Activated naive CD4-positive, alpha-beta T cell treated with anti-CD3 and anti-CD28 coated beads, Interleukin-2, amount 10 ng/mL, durations not matched to agents 7 days and 5 days (primary cell): ENCODE measurements at regions not wholly inside any gene's neighbourhood (a gene's known extent, or its start where the extent isn't known, plus 50 kb on each side); places are given as distances from the start of the nearest gene placed in this dataset.
"Not testable (repeated sequence)": the region's sequence is repeated elsewhere in the genome, so short reads cannot be mapped to it uniquely, and the experiment has no call there.

ENCODE experiments used
- CTCF ChIA-PET: fragments of 350-600 bp; sonication (Branson Sonifier 250); formaldehyde crosslinking; loops from one replicate; lab custom pipeline; 2021; ENCODE audit warnings: antibody characterized with exemption; lab: Charles Lee
- DNase-seq: peaks from one replicate; pipeline ENCODE4 v3.0.0-alpha.2; 2020
- H3K27ac Mint-ChIP-seq: one replicate; pipeline ENCODE4 v1.8.0; 2021; ENCODE audit warnings: mild to moderate bottlenecking, moderate library complexity, mixed read lengths
- H3K27me3 Mint-ChIP-seq: one replicate; pipeline ENCODE4 v1.8.0; 2021; ENCODE audit warnings: mild to moderate bottlenecking, mixed read lengths
- H3K36me3 Mint-ChIP-seq: one replicate; pipeline ENCODE4 v1.8.0; 2021; ENCODE audit warnings: mixed read lengths
- H3K4me1 Mint-ChIP-seq: one replicate; pipeline ENCODE4 v1.8.0; 2021; ENCODE audit warnings: mixed read lengths
- H3K4me3 Mint-ChIP-seq: one replicate; pipeline ENCODE4 v1.8.0; 2021; ENCODE audit warnings: mild to moderate bottlenecking, moderate library complexity, mixed read lengths
- H3K9me3 Mint-ChIP-seq: one replicate; pipeline ENCODE4 v1.8.0; 2021; ENCODE audit warnings: mixed read lengths

DNA sequence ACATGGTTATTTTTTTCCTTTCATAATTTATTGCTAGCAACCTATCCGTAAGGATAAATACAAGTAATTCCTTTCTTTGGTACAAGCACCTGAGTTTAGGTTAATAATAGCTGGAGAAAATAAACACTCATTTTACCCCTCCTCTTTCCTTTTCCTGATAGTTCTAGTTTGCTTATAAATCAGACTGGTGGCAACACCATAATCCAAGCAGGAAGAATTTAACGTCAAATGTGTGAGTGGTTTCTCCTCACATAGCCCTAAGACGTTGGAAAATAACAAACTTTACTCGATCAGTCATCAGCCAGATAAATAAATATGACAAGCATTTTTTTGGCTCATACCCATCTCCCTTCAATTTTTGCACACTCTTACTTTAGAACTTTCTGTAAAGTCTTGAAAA is 190.3 kb upstream of the FAM241A start:
- Mint-ChIP-seq H3K4me1 (no peaks in the 10 kb centered on the region), H3K36me3 (no peaks in the 10 kb centered on the region), H3K4me3 (no peak overlapping the region), H3K27ac (no peak overlapping the region), H3K9me3 (no peaks in the 10 kb centered on the region), H3K27me3 (no peaks in the 10 kb centered on the region)
- CTCF ChIA-PET, result no interaction called here
- DNase-seq, result no peak

DNA sequence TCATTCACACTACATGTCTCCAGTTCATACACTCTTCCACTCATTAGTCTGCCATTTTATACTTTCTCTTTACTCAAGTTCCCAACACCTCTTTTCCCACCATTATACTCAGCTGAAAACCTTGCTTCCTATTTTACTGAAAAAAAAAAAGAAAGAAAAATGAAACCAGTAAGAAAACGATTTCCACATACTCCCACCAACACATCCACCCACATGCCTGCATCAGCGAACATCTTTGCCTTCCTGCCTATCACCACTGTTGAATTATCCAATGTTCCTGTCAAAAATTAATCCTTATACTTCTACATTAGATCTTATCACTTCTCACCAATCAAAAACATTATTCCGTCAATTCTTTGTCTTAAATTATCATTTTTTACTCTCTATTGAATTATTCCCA is 188.1 kb upstream of the FAM241A start:
- Mint-ChIP-seq H3K27ac (no peak overlapping the region), H3K4me1 (no peaks in the 10 kb centered on the region), H3K27me3 (no peaks in the 10 kb centered on the region), H3K4me3 (no peak overlapping the region), H3K36me3 (no peaks in the 10 kb centered on the region), H3K9me3 (no peaks in the 10 kb centered on the region)
- DNase-seq, result no peak
- CTCF ChIA-PET, result no interaction called here

DNA sequence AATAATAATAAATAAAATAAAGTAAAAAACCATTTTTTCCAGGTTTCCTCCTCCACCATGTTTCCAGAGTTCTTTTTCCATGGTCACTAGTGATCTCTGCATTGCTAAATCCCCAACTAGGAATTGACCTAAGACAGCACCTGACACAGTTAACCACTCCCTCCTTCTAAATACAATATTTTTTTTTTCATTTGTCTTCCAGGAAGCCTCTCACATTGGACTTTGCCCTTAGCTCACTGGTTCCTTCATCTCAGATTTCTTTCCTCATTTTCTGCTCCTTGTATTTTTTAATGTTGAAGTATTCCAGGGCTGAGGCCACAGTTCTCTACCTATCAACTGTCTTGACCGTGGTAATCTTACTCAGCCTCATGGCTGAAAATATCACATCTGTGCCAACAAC is 187.3 kb upstream of the FAM241A start:
- Mint-ChIP-seq H3K4me1 (no peaks in the 10 kb centered on the region), H3K27ac (no peak overlapping the region), H3K4me3 (no peak overlapping the region), H3K36me3 (no peaks in the 10 kb centered on the region), H3K27me3 (no peaks in the 10 kb centered on the region), H3K9me3 (no peaks in the 10 kb centered on the region)
- CTCF ChIA-PET, result no interaction called here
- DNase-seq, result no peak

DNA sequence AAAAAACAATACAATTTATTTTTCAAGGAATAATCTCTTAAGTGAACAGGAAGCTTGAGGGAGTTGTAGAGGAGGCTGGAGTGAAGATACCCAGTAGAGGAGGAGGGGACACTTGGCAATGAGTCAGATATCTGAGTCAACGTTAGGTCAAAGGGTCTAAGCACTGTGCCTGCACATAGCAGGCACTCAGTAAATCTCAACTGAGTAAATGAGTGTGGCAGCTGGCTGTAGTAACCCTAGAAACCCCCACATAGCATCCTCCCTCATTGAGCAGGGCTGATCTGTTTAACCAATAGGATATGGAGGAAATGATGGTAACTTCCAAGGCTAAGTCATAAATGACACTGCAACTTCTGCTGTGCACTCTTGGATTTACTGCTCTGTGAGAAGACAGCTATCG is 186.0 kb upstream of the FAM241A start:
- no peak for DNase-seq
- Mint-ChIP-seq H3K27ac (no peak overlapping the region), H3K4me3 (no peak overlapping the region), H3K36me3 (no peaks in the 10 kb centered on the region), H3K4me1 (no peaks in the 10 kb centered on the region), H3K9me3 (no peaks in the 10 kb centered on the region), H3K27me3 (no peaks in the 10 kb centered on the region)
- CTCF ChIA-PET, result no interaction called here

DNA sequence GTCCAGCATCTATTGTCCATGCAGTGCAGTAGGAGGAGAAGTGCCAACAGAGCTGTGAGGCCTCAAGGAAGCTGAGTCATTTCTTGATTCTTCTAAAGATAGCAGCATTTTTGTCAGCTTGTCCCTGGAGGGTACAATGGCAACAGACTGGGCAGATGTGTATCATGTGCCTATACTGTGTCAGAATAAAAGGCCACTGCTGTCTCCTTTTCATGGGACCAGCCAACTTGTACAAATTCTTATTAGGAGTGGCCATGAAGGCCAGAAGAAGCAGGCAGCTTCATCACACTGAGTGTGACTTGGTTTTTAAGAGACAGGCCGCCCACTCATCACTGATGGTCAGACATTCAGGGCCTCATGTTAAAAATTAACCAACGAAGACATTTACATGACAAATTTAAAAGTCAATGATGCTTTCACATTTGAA is 185.0 kb upstream of the FAM241A start:
- CTCF ChIA-PET, result interaction anchor here (0.9 kb wide), 1 partner anchor 9 kb away, joined by 3 read pairs; no protein-coding TSS in a partner anchor
- H3K27me3 Mint-ChIP-seq, result no peaks in the 10 kb centered on the region
- H3K36me3 Mint-ChIP-seq, result no peaks in the 10 kb centered on the region
- no peaks in the 10 kb centered on the region for H3K4me1 Mint-ChIP-seq
- no peak for DNase-seq
- no peak overlapping the region for H3K4me3 Mint-ChIP-seq
- no peak overlapping the region for H3K27ac Mint-ChIP-seq
- H3K9me3 Mint-ChIP-seq, result no peaks in the 10 kb centered on the region

DNA sequence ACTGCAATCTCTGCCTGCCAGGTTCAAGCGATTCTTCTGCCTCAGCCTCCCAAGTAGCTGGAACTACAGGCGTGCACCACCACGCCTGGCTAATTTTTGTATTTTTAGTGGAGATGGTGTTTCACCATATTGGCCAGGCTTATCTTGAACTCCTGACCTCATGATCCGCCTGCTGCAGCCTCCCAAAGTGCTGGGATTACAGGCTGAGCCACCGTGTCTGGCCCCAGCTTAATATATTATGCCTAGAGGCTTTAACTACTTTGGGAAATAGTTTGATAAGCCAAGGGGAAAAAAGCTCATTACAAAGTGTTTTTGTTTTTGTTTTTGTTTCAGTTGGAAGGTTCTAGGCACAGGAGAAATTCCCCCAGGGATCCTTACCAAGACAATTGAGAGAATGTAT is 184.2 kb upstream of the FAM241A start:
- not testable (repeated sequence) for H3K27ac Mint-ChIP-seq, H3K4me3 Mint-ChIP-seq, H3K4me1 Mint-ChIP-seq, DNase-seq, H3K36me3 Mint-ChIP-seq, H3K27me3 Mint-ChIP-seq, H3K9me3 Mint-ChIP-seq
- CTCF ChIA-PET, result interaction anchor here (1.5 kb wide), 1 partner anchor 23 kb away, joined by 3 read pairs; no protein-coding TSS in a partner anchor

DNA sequence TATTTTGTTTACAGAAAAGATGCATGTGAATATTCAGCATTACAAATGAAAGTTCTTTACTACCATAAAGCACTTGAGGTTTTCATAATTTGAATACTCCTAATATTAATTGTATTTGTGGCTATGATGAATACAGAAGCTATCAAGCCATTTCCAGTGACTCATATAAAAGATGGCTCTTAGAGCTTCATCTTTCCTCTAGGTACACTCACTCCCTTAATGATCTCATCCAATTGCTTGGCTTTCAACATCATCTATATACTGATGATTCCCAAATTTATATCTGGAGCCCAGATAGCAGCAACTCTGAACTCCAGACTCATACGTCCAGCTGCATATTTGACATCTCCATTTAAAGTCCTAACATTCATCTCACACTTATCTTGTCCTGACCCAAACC is 183.4 kb upstream of the FAM241A start:
- no peak for DNase-seq
- Mint-ChIP-seq H3K4me1 (no peaks in the 10 kb centered on the region), H3K9me3 (no peaks in the 10 kb centered on the region), H3K36me3 (no peaks in the 10 kb centered on the region), H3K27ac (no peak overlapping the region), H3K27me3 (no peaks in the 10 kb centered on the region), H3K4me3 (no peak overlapping the region)
- CTCF ChIA-PET, result interaction anchor here (1.5 kb wide), 1 partner anchor 22 kb away, joined by 3 read pairs; no protein-coding TSS in a partner anchor

DNA sequence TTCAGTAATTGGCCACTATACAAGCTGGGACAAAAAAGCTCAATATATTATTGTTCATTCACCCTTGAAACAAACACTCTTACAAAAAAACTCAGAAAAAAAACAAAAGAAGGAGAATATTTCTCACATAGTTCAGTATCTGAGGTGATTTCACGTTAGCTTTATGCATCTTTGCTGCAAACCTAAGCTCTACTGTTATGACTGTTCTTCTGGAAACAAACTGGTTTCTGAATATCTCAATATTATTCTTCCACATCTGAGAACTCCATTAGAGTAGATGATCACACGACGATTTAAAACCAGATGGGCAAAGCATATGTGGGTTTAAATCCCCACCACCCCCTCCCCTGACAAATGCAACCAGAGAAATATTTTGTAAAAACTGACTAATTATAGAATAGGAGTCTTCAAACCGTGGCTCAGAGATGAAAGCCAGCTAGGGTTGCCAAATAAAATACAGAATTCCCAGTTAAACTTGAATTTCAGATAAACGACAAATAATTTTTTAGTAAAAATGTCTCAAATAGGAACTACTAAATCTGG is 182.0 kb upstream of the FAM241A start:
- no peak for DNase-seq
- no peaks in the 10 kb centered on the region for H3K36me3 Mint-ChIP-seq
- H3K4me1 Mint-ChIP-seq, result no peaks in the 10 kb centered on the region
- H3K4me3 Mint-ChIP-seq, result no peak overlapping the region
- no peaks in the 10 kb centered on the region for H3K27me3 Mint-ChIP-seq
- CTCF ChIA-PET, result no interaction called here
- no peak overlapping the region for H3K27ac Mint-ChIP-seq
- H3K9me3 Mint-ChIP-seq, result no peaks in the 10 kb centered on the region

DNA sequence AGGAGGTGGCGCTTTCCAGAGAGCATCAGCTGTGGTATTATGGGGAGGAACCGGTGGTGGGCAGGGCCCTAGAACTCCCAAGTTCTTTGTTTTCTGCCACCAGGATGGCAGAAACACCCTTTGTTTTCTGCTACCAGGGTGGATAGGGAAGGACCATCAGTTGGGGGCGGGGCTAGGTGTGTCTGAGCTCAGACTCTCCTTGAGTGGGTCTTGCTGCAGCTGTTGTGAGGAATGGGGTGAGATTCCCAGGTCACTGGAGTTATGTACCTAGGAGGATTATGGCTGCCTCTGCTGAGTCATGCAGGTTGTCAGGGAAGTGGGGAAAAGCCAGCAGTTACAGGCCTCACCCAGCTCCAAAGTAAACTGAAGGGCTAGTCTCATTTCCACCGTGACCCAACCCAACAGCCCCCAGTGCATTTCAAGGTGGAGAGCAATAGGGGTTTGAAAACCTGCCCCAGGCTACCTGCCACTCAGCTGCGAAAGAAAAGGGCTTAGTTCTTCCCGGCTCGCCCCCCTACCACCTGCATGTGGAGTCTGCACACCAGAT is 167.8 kb upstream of the FAM241A start:
- Mint-ChIP-seq H3K4me1 (no peaks in the 10 kb centered on the region), H3K4me3 (no peak overlapping the region), H3K36me3 (no peaks in the 10 kb centered on the region), H3K9me3 (no peaks in the 10 kb centered on the region), H3K27me3 (no peaks in the 10 kb centered on the region), H3K27ac (no peak overlapping the region)
- CTCF ChIA-PET, result interaction anchor here (0.5 kb wide), 1 partner anchor 871 kb away, joined by 3 read pairs; no protein-coding TSS in a partner anchor
- no peak for DNase-seq

DNA sequence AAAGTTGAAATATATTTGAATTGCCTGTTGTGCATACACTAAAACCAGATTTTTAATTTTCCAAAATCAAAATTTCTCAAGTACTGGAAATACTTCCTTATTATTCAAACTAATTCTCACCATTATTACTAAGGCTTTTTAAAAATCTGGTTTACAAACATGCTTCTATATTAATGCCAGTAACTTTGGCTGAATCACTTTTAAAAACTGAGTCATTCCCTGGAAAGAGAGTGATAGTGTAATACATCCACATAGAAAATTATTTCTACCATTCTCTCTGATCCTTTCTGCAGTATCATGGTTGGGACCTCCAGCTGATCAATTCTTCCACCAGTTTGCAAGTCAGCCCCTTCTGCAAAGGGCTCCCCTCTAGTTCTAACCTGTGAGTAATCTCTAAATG is 165.3 kb upstream of the FAM241A start:
- Mint-ChIP-seq H3K9me3 (no peaks in the 10 kb centered on the region), H3K4me1 (no peaks in the 10 kb centered on the region), H3K27me3 (peaks cover 6% of the 10 kb centered on the region), H3K4me3 (no peak overlapping the region), H3K27ac (no peak overlapping the region), H3K36me3 (no peaks in the 10 kb centered on the region)
- CTCF ChIA-PET, result no interaction called here
- no peak for DNase-seq

DNA sequence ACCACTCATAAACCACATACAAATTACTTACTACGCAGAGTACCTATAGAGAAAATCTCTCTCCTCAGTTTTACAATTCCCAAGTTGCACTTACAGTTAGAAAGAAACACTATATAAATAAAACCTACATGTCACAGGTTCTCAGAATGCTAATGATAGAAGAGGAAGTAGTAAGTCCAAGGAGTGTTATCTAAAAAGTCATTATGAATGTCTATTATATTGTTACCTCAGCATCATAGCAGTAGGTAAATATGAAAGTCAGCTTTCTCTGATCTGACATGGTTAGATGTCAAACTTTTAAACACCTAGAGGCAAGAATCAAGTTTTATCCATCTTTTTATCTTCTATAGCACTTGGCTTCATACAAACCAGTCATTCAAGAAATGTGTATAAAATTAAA is 163.2 kb upstream of the FAM241A start:
- peaks cover 17% of the 10 kb centered on the region for H3K27me3 Mint-ChIP-seq
- CTCF ChIA-PET, result no interaction called here
- H3K4me1 Mint-ChIP-seq, result no peaks in the 10 kb centered on the region
- no peak for DNase-seq
- H3K4me3 Mint-ChIP-seq, result no peak overlapping the region
- no peaks in the 10 kb centered on the region for H3K36me3 Mint-ChIP-seq
- no peaks in the 10 kb centered on the region for H3K9me3 Mint-ChIP-seq
- H3K27ac Mint-ChIP-seq, result no peak overlapping the region

DNA sequence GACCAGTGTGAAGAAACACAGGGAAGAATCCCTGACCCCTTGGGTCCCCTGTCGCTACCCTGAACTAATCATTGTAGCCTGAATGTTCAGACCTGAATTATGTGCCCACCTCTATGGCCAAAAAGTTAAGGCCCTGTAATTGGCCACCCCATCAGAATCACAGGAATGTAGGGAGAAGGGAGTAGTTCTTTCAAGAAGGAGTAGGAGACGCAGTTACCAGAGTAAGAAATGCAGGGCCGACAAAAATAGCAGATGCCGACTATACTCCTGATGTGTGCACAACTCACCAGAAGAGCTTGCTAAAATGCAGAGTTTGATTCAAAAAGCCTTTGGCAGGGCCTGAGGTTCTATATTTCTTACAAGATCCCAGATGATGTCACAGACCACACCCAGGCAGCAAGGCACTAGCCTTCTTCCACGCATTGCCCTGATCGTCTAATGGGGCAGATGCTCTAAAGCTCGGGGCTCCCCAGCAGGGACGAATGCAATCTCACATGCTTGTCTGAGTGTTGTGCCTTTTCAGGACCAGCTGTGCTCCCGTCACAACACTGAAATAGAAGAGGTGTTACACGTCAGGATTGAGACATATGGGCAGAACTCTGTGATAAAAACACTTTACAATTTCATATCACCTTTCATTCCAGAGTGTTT is 161.0 kb upstream of the FAM241A start:
- Mint-ChIP-seq H3K27ac (no peak overlapping the region), H3K4me3 (no peak overlapping the region), H3K9me3 (no peaks in the 10 kb centered on the region), H3K27me3 (peaks cover 17% of the 10 kb centered on the region), H3K4me1 (no peaks in the 10 kb centered on the region), H3K36me3 (no peaks in the 10 kb centered on the region)
- CTCF ChIA-PET, result interaction anchor here (0.9 to 1.0 kb wide), 2 partner anchors 17 to 23 kb away, joined by 3 read pairs; no protein-coding TSS in a partner anchor
- no peak for DNase-seq

DNA sequence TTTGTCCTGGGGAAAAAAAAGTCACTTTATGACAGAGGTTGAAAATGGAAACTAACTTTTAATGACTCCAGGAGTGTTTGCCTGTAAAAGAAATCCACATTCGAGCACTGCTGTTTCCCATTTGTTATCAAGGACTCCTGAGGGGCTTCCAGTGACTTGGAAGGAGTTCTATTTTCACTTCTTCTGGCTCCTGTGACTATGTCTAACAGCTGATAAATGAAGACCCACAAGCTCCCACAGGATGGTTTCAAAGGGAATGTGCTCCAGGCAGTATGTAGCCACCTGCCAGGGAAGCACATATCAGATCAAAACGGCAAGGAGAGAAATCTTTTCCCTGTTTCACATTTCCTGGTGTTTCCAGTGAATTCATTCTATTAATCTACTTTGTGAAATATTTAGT is 159.8 kb upstream of the FAM241A start:
- Mint-ChIP-seq H3K4me3 (no peak overlapping the region), H3K36me3 (no peaks in the 10 kb centered on the region), H3K27ac (no peak overlapping the region), H3K4me1 (no peaks in the 10 kb centered on the region), H3K27me3 (peaks cover 17% of the 10 kb centered on the region), H3K9me3 (no peaks in the 10 kb centered on the region)
- CTCF ChIA-PET, result no interaction called here
- no peak for DNase-seq

DNA sequence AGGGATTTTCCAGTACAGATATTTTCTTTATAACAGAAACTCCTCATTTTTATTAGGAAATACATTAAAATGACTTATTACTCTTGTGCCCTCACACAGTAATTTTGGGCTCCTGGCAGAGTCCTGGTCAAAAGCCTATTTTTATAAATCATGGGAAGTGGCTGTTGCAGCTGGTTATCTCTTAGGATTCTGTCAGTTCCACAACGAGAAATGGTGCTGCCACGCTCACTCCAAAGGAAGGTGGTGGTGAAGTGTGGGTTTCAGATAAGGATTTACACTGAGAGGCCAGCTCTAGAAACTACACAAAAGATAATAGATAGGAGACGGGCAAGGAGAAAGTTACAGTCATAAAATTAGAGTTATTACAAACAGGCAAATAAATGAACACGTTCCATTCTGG is 159.2 kb upstream of the FAM241A start:
- DNase-seq, result no peak
- Mint-ChIP-seq H3K4me1 (no peaks in the 10 kb centered on the region), H3K36me3 (no peaks in the 10 kb centered on the region), H3K27me3 (peaks cover 17% of the 10 kb centered on the region), H3K9me3 (no peaks in the 10 kb centered on the region), H3K27ac (no peak overlapping the region), H3K4me3 (no peak overlapping the region)
- CTCF ChIA-PET, result interaction anchor here (0.7 kb wide), 1 partner anchor 10 kb away, joined by 3 read pairs; no protein-coding TSS in a partner anchor

DNA sequence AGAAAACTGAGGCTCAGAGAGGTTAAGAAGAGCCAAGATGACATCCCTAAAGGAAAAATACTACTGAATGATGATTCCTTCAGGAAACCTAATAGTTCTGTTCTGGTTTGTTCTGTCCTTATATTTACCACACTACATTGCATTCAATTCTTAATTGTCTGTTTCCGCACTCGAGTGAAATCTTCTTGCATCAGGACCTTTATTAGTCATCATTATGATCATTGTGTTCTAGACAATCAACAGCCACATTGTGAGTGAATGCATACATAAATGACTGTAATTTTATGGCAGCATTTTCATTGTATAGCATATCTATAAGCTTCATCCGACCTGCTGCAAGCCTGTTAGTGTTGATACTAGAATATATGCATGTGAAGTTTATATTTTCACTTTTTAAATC is 156.7 kb upstream of the FAM241A start:
- Mint-ChIP-seq H3K4me1 (no peaks in the 10 kb centered on the region), H3K9me3 (no peaks in the 10 kb centered on the region), H3K4me3 (no peak overlapping the region), H3K36me3 (no peaks in the 10 kb centered on the region), H3K27ac (no peak overlapping the region), H3K27me3 (peaks cover 17% of the 10 kb centered on the region)
- CTCF ChIA-PET, result no interaction called here
- no peak for DNase-seq
